Retinal pigment epithelial cell (primary cell): ENCODE measurements at regions not wholly inside any gene's neighbourhood (a gene's known extent, or its start where the extent isn't known, plus 50 kb on each side); places are given as distances from the start of the nearest gene placed in this dataset.
A peak's percentile ranks its signal among the peaks of the same experiment; 100 is the strongest.

Source experiments
- DNase-seq: peaks from one replicate; pipeline ENCODE4 v3.0.0-alpha.2; 2010; ENCODE audit warnings: low read depth
- H3K4me3 ChIP-seq: 2 replicates; pipeline ENCODE4 v1.5.1; 2011; ENCODE audit warnings: mild to moderate bottlenecking, low read length, control low read depth, moderate library complexity
- CTCF ChIP-seq: conservative IDR thresholded peaks from 2 replicates; pipeline ENCODE4 v1.5.1; 2011; ENCODE audit warnings: low read depth, low read length, control low read depth, inconsistent platforms

- no peak overlapping the region for H3K4me3 ChIP-seq
- no peak for DNase-seq
- peak; percentile 42 for TF ChIP-seq CTCF
These were observed 507.8 kb upstream of the INTU start for GRCh38 chr4:127124919-127125318.

DNA sequence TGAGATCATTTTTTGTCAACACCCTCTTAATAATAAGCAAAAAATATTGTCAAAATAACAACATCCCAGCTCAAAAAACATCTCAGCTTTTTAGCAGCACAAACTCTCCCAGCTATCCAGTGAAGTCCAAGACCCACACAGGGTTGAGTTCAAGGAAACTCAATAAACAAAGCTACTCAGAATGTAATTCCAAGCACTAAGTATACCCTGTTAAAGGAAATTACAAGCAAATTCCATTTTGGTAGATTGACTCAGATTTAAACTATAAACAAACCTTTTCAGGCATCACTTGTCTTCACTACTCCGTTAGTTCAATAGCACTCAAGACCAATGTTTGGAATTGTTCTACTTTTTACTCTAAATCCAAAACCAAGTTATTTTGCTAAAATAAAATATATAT lies 506.0 kb upstream of the INTU start:
- H3K4me3 ChIP-seq: no peak overlapping the region
- DNase-seq: no peak
- TF ChIP-seq CTCF: no peak

- DNase-seq: no peak
- TF ChIP-seq CTCF: no peak
- no peak overlapping the region for H3K4me3 ChIP-seq
These were observed 501.2 kb upstream of the INTU start for GRCh38 chr4:127131527-127131926.

- no peak overlapping the region for H3K4me3 ChIP-seq
- no peak for TF ChIP-seq CTCF
- DNase-seq: no peak
These were observed 498.3 kb upstream of the INTU start for GRCh38 chr4:127134490-127134889.

GRCh38 chr4:127138586-127138985 lies 494.2 kb upstream of the INTU start:
- no peak for DNase-seq
- TF ChIP-seq CTCF: no peak
- H3K4me3 ChIP-seq: no peak overlapping the region

GRCh38 chr4:127139788-127140286 lies 492.9 kb upstream of the INTU start:
- no peak for TF ChIP-seq CTCF
- no peak overlapping the region for H3K4me3 ChIP-seq
- DNase-seq: no peak

GRCh38 chr4:127140306-127140705 lies 492.5 kb upstream of the INTU start:
- H3K4me3 ChIP-seq: no peak overlapping the region
- no peak for DNase-seq
- no peak for TF ChIP-seq CTCF
